H1 (cell line): ENCODE measurements at regions not wholly inside any gene's neighbourhood (a gene's known extent, or its start where the extent isn't known, plus 50 kb on each side); places are given as distances from the start of the nearest gene placed in this dataset.

Source experiments
- CTCF ChIA-PET: fragments of 300-600 bp; sonication (Branson Sonifier 250); formaldehyde crosslinking; loops from one replicate; lab custom pipeline; 2021; ENCODE audit not compliant: partially characterized antibody; lab: Charles Lee
- POLR2A ChIA-PET: fragments of 300-600 bp; sonication (Branson Sonifier 250); formaldehyde crosslinking; loops from one replicate; lab custom pipeline; 2021; ENCODE audit warnings: inconsistent platforms; ENCODE audit not compliant: partially characterized antibody; lab: Charles Lee
- DNase-seq, 2 experiments: peaks; one replicate each; pipeline versions ENCODE4 v3.0.0 to v3.0.0-alpha.2; 2010 to 2022; ENCODE audit warnings: low spot score in 2 of 2, low read depth in 1 of 2, mixed read lengths in 1 of 2
- FAIRE-seq: peaks from 2 replicates; lab custom pipeline; 2011; peaks lifted over from hg19 to GRCh38; lab: Jason Lieb, UNC
- H2AFZ ChIP-seq: 2 replicates; pipeline ENCODE4 v1.8.1; 2012; ENCODE audit warnings: low read length, inconsistent platforms
- H2AK5ac ChIP-seq: 2 replicates; pipeline ENCODE4 v1.6.1; 2013; ENCODE audit warnings: low read depth, low read length
- H2BK120ac ChIP-seq: replicated peaks from 2 replicates; pipeline ENCODE3; 2013; ENCODE audit warnings: low read depth, low read length, inconsistent platforms
- H2BK12ac ChIP-seq: 2 replicates; pipeline ENCODE4 v1.6.1; 2013; ENCODE audit warnings: low read depth, low read length
- H2BK15ac ChIP-seq: 2 replicates; pipeline ENCODE4 v1.6.1; 2013; ENCODE audit warnings: low read length
- H2BK20ac ChIP-seq: 2 replicates; pipeline ENCODE4 v1.6.1; 2013; ENCODE audit warnings: low read length
- H2BK5ac ChIP-seq: 2 replicates; pipeline ENCODE4 v1.6.1; 2013; ENCODE audit warnings: low read depth, low read length
- H3K14ac ChIP-seq: 2 replicates; pipeline ENCODE4 v1.6.1; 2013; ENCODE audit warnings: inconsistent platforms; ENCODE audit not compliant: insufficient read length
- H3K18ac ChIP-seq: 2 replicates; pipeline ENCODE4 v1.6.1; 2013; ENCODE audit warnings: low read length; ENCODE audit errors: extremely low read depth
- H3K23ac ChIP-seq: 2 replicates; pipeline ENCODE4 v1.6.1; 2013; ENCODE audit warnings: inconsistent platforms; ENCODE audit not compliant: insufficient read length
- H3K23me2 ChIP-seq: 2 replicates; pipeline ENCODE4 v1.6.1; 2013; ENCODE audit warnings: low read depth, low read length
- H3K27ac ChIP-seq: 2 replicates; pipeline ENCODE4 v1.6.1; 2011; ENCODE audit warnings: low read depth, low read length, inconsistent platforms
- H3K27me3 ChIP-seq, 4 experiments: replicated peaks in 1 of 4; 1 replicate in 1 of 4; 2 replicates in 3 of 4; pipeline versions ENCODE4 v1.6.1 to v1.8.1; 2011 to 2013; ENCODE audit warnings: low read length in 3 of 4, mild to moderate bottlenecking in 3 of 4, inconsistent platforms in 2 of 4, mixed read lengths in 2 of 4, moderate library complexity in 1 of 4; ENCODE audit not compliant: control insufficient read depth in 3 of 4, insufficient read depth in 3 of 4; ENCODE audit errors: extremely low read depth in 1 of 4
- H3K36me3 ChIP-seq, 4 experiments: 2 replicates each; pipeline versions ENCODE4 v1.6.1 to v1.8.1; 2011 to 2013; ENCODE audit warnings: mild to moderate bottlenecking in 4 of 4, low read length in 3 of 4, moderate library complexity in 2 of 4, control low read depth in 1 of 4, inconsistent platforms in 1 of 4; ENCODE audit not compliant: insufficient read depth in 4 of 4, control insufficient read depth in 2 of 4
- H3K4ac ChIP-seq: replicated peaks from 2 replicates; pipeline ENCODE3; 2013; ENCODE audit warnings: low read length, low read depth, mixed read lengths, inconsistent platforms; ENCODE audit not compliant: insufficient read length
- H3K4me1 ChIP-seq, 4 experiments: replicated peaks in 1 of 4; 1 replicate in 1 of 4; 2 replicates in 3 of 4; pipeline versions ENCODE4 v1.6.1 to v1.8.1; 2011 to 2013; ENCODE audit warnings: low read length in 3 of 4, inconsistent platforms in 2 of 4, mixed read lengths in 1 of 4; ENCODE audit not compliant: insufficient read depth in 4 of 4, control insufficient read depth in 3 of 4
- H3K4me2 ChIP-seq, 2 experiments: 2 replicates each; pipeline versions ENCODE4 v1.6.1 to v1.8.1; 2011 to 2013; ENCODE audit warnings: low read depth in 2 of 2, low read length in 2 of 2, control low read depth in 1 of 2, inconsistent platforms in 1 of 2, mild to moderate bottlenecking in 1 of 2; ENCODE audit not compliant: insufficient read depth in 1 of 2
- H3K4me3 ChIP-seq, 4 experiments: fragments of 200-600, 300-600 bp in 1 of 4; sonication (generic), shearing (Covaris generic), sonication (Bioruptor Twin) in 1 of 4; 2 replicates each; pipeline versions ENCODE4 v1.5.1 to v1.8.1; 2011 to 2016; ENCODE audit warnings: low read length in 4 of 4, low read depth in 3 of 4, control low read depth in 2 of 4, inconsistent platforms in 2 of 4, mild to moderate bottlenecking in 2 of 4, mixed read lengths in 1 of 4, moderate library complexity in 1 of 4; ENCODE audit not compliant: insufficient read depth in 2 of 4; ENCODE audit errors: extremely low read depth in 1 of 4
- H3K56ac ChIP-seq: replicated peaks from 2 replicates; pipeline ENCODE3; 2013; ENCODE audit warnings: low read depth, mild to moderate bottlenecking, mixed read lengths, low read length, inconsistent platforms; ENCODE audit not compliant: insufficient read length
- H3K79me1 ChIP-seq: 2 replicates; pipeline ENCODE4 v1.6.1; 2013; ENCODE audit warnings: low read depth, low read length, control low read depth
- H3K79me2 ChIP-seq, 2 experiments: 2 replicates each; pipeline versions ENCODE4 v1.6.1 to v1.8.1; 2012 to 2013; ENCODE audit warnings: low read length in 2 of 2, mild to moderate bottlenecking in 2 of 2, inconsistent platforms in 1 of 2; ENCODE audit not compliant: insufficient read depth in 2 of 2, control insufficient read depth in 1 of 2
- H3K9ac ChIP-seq, 4 experiments: replicated peaks in 1 of 4; 1 replicate in 1 of 4; 2 replicates in 3 of 4; pipeline versions ENCODE4 v1.6.1 to v1.8.1; 2011 to 2013; ENCODE audit warnings: low read depth in 3 of 4, low read length in 3 of 4, control low read depth in 2 of 4, mild to moderate bottlenecking in 2 of 4, moderate library complexity in 2 of 4, inconsistent platforms in 1 of 4; ENCODE audit errors: extremely low read depth in 1 of 4
- H3K9me3 ChIP-seq, 2 experiments: 2 replicates each; pipeline versions ENCODE4 v1.6.1 to v1.8.1; 2012 to 2013; ENCODE audit warnings: mild to moderate bottlenecking in 2 of 2, moderate library complexity in 2 of 2, control low read depth in 1 of 2, inconsistent platforms in 1 of 2, low read depth in 1 of 2, low read length in 1 of 2, mixed read lengths in 1 of 2; ENCODE audit not compliant: insufficient read depth in 2 of 2
- H4K20me1 ChIP-seq, 2 experiments: replicated peaks in 1 of 2; 2 replicates each; pipeline versions ENCODE3 to v1.8.1; 2011 to 2013; ENCODE audit warnings: inconsistent platforms in 2 of 2, low read length in 2 of 2, mild to moderate bottlenecking in 1 of 2; ENCODE audit not compliant: insufficient read depth in 2 of 2, control insufficient read depth in 1 of 2
- H4K5ac ChIP-seq: 2 replicates; pipeline ENCODE4 v1.6.1; 2013; ENCODE audit warnings: low read length, low read depth, mixed read lengths, inconsistent platforms; ENCODE audit not compliant: insufficient read length
- H4K8ac ChIP-seq: 2 replicates; pipeline ENCODE4 v1.8.0; 2013; ENCODE audit warnings: mild to moderate bottlenecking, moderate library complexity, low read length, inconsistent platforms; ENCODE audit not compliant: insufficient read depth; ENCODE audit errors: extremely low read depth
- H4K91ac ChIP-seq: replicated peaks from 2 replicates; pipeline ENCODE3; 2013; ENCODE audit warnings: low read length, mixed read lengths, inconsistent platforms; ENCODE audit not compliant: insufficient read length
- CBX5 ChIP-seq: fragments of 300-800, 300-1000 bp; sonication (generic); IDR thresholded peaks from 2 replicates; pipeline ENCODE4 v1.7.1; 2016; ENCODE audit warnings: antibody characterized with exemption, low read length, low read depth
- CHD2 ChIP-seq: IDR thresholded peaks from 2 replicates; pipeline ENCODE4 v1.6.1; 2012; ENCODE audit warnings: low read length, improper control_type of control experiment
- CREB1 ChIP-seq: IDR thresholded peaks from 2 replicates; pipeline ENCODE4 v1.6.1; 2012; ENCODE audit warnings: inconsistent platforms
- EP300 ChIP-seq, 2 experiments: IDR thresholded peaks; 1 replicate in 1 of 2; 2 replicates in 1 of 2; pipeline ENCODE4 v1.6.1; 2011 to 2012; ENCODE audit warnings: low read depth in 2 of 2, low read length in 2 of 2, mild to moderate bottlenecking in 2 of 2, borderline replicate concordance in 1 of 2, inconsistent platforms in 1 of 2, moderate library complexity in 1 of 2
- FOSL1 ChIP-seq: IDR thresholded peaks from 2 replicates; pipeline ENCODE4 v1.6.1; 2011; ENCODE audit warnings: mild to moderate bottlenecking, low read depth, low read length, moderate library complexity; ENCODE audit not compliant: insufficient read depth
- GTF2F1 ChIP-seq: IDR thresholded peaks from 2 replicates; pipeline ENCODE4 v1.6.1; 2012; ENCODE audit warnings: low read depth, low read length, improper control_type of control experiment, borderline replicate concordance
- HDAC2 ChIP-seq, 2 experiments: fragments of 300-600 bp in 1 of 2; sonication (generic) in 1 of 2; IDR thresholded peaks; 2 replicates each; pipeline ENCODE4 v1.6.1; 2011 to 2012; ENCODE audit warnings: low read depth in 2 of 2, low read length in 2 of 2, mild to moderate bottlenecking in 2 of 2, moderate library complexity in 2 of 2, borderline replicate concordance in 1 of 2, inconsistent platforms in 1 of 2
- JUN ChIP-seq: IDR thresholded peaks from 2 replicates; pipeline ENCODE4 v1.6.1; 2011; ENCODE audit warnings: low read depth, mild to moderate bottlenecking, improper control_type of control experiment, low read length
- POLR2A ChIP-seq, 2 experiments: IDR thresholded peaks; 1 replicate in 1 of 2; 2 replicates in 1 of 2; pipeline ENCODE4 v1.6.1; 2011; ENCODE audit warnings: low read depth in 2 of 2, low read length in 2 of 2, mild to moderate bottlenecking in 2 of 2; ENCODE audit errors: control extremely low read depth in 1 of 2
- RAD21 ChIP-seq, 2 experiments: IDR thresholded peaks in 1 of 2; conservative IDR thresholded peaks in 1 of 2; 2 replicates each; pipeline ENCODE4 v1.6.1; 2011; ENCODE audit warnings: low read depth in 2 of 2, low read length in 2 of 2, improper control_type of control experiment in 1 of 2, inconsistent platforms in 1 of 2, mild to moderate bottlenecking in 1 of 2, moderate library complexity in 1 of 2
- SIRT6 ChIP-seq: IDR thresholded peaks from one replicate; pipeline ENCODE4 v1.7.1; 2012; ENCODE audit warnings: low read length, inconsistent platforms
- SRF ChIP-seq: IDR thresholded peaks from 2 replicates; pipeline ENCODE4 v1.6.1; 2011; ENCODE audit warnings: mild to moderate bottlenecking, low read depth, low read length, moderate library complexity
- SUZ12 ChIP-seq: fragments of 200-600 bp; sonication (generic); IDR thresholded peaks from 2 replicates; pipeline ENCODE4 v1.6.1; 2012; ENCODE audit warnings: mild to moderate bottlenecking, inconsistent platforms, low read length, moderate library complexity, mixed read lengths
- TEAD4 ChIP-seq: IDR thresholded peaks from 2 replicates; pipeline ENCODE4 v1.6.1; 2012; ENCODE audit warnings: low read depth, low read length, inconsistent platforms, mixed read lengths
- ZNF274 ChIP-seq: IDR thresholded peaks from 2 replicates; pipeline ENCODE4 v1.7.0; 2012; ENCODE audit warnings: low read length, borderline replicate concordance; ENCODE audit errors: extremely low read depth
- WGBS, 2 experiments: shearing (Covaris generic) in 1 of 2; methylation state at CpG; one replicate each; pipeline versions ENCODE4 v1.1.6 to v1.1.7; 2013 to 2015; ENCODE audit warnings: low lambda C conversion rate in 2 of 2, mixed read lengths in 2 of 2, inconsistent platforms in 1 of 2, low coverage in 1 of 2, missing lambda C conversion rate in 1 of 2; ENCODE audit not compliant: insufficient replicate concordance in 2 of 2, insufficient coverage in 1 of 2, insufficient read length in 1 of 2; ENCODE audit errors: extremely low coverage in 1 of 2, missing lambda C conversion rate in 1 of 2; 5-methylcytosine and 5-hydroxymethylcytosine counted together

DNA sequence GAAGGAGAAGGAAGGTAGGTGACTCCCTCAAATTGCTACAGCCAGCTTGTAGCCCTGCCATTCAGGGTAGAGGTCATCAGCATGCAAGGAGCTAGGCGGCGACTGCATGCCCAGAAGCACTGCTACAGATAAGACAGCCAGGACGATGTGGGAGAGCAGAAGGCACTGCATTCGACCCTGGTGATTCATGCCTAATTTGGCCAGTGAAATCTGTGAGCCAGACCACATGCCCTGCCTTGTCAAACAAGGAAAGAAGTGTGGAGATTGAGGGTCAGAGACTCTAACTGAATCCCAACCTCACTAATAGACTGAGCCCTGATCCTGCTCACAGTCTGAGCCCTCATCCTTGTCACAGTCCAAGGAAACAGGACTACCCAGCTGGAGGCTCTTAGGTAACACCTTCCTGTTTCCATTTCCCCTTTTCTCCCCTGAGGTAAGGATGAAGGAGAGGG is 86.6 kb downstream of the LINGO1 start:
- Histone ChIP-seq H3K4me1 (peaks cover 0 to 15% (median 11%) of the 10 kb centered on the region in 4 experiments; a peak in 6 of 7 replicates), H3K4me2 (no peak overlapping the region), H2BK12ac (no peak overlapping the region), H3K4ac (no peak overlapping the region), H3K56ac (no peak overlapping the region), H3K23ac (no peak overlapping the region), H4K8ac (no peak overlapping the region), H3K9me3 (no peaks in the 10 kb centered on the region), H4K20me1 (no peaks in the 10 kb centered on the region), H2AFZ (no peak overlapping the region), H4K91ac (no peak overlapping the region), H3K27me3 (no peaks in the 10 kb centered on the region), H2BK15ac (no peak overlapping the region; the same call in 1 of the 2 replicates), H3K27ac (no peak overlapping the region), H2AK5ac (no peak overlapping the region), H2BK20ac (no peak overlapping the region), H3K79me2 (no peaks in the 10 kb centered on the region), H4K5ac (no peak overlapping the region), H3K23me2 (no peaks in the 10 kb centered on the region), H2BK120ac (no peak overlapping the region), H3K18ac (no peak overlapping the region), H3K79me1 (no peaks in the 10 kb centered on the region), H2BK5ac (no peak overlapping the region), H3K9ac (no peak overlapping the region), H3K14ac (no peak overlapping the region), H3K4me3 (no peak overlapping the region), H3K36me3 (no peaks in the 10 kb centered on the region)
- ChIA-PET POLR2A (interaction anchor here (1.1 kb wide), 1 partner anchor 87 kb away, joined by 4 read pairs; no protein-coding TSS in a partner anchor), CTCF (interaction anchor here (0.7 to 11.4 kb wide), 8 partner anchors 9 to 437 kb away, joined by 3 to 156 read pairs (median 18); no protein-coding TSS in a partner anchor)
- FAIRE-seq (no peak), DNase-seq (no peak)
- TF ChIP-seq SIRT6 (no peak), HDAC2 (IDR thresholded peaks at IDR 0.05; ENCODE audit: borderline replicate concordance in 1 of 2, low read depth in 2 of 2, low read length in 2 of 2) (no peak), CHD2 (no peak), CREB1 (no peak), ZNF274 (no peak), CBX5 (no peak), SUZ12 (no peak), EP300 (IDR thresholded peaks at IDR 0.05; ENCODE audit: borderline replicate concordance in 1 of 2, low read depth in 2 of 2, low read length in 2 of 2) (no peak), FOSL1 (no peak), GTF2F1 (no peak), RAD21 (IDR thresholded peaks at IDR 0.05 in 1 of 2, conservative IDR thresholded peaks at IDR 0.05 in 1 of 2; ENCODE audit: low read depth in 2 of 2, low read length in 2 of 2) (no peak), TEAD4 (no peak), JUN (no peak), POLR2A (IDR thresholded peaks at IDR 0.05; ENCODE audit: control extremely low read depth in 1 of 2, low read depth in 2 of 2, low read length in 2 of 2) (no peak), SRF (no peak)
- 46% methylated on average over 4 of the region's 4 CpGs; no CpG with 5 or more reads in 1 of the 2 experiments for WGBS, 2 experiments
